Left lung (tissue), 4 donors: ENCODE measurements at regions not wholly inside any gene's neighbourhood (a gene's known extent, or its start where the extent isn't known, plus 50 kb on each side); places are given as distances from the start of the nearest gene placed in this dataset.

ENCODE experiments used
- ATAC-seq: fragments of 200-7000 bp; cut with Tn5 transposase; one replicate; pipeline ENCODE4 v1.9.1; 2020; ENCODE audit warnings: moderate library complexity
- DNase-seq, 4 donors: peaks; one replicate each; pipeline ENCODE4 v3.0.0-alpha.2; 2013 to 2020
- H3K27ac ChIP-seq, 2 donors: fragments of 200-600 bp; sonication (generic) in 1 of 2; one replicate each; pipeline versions ENCODE4 v1.5.0 to v1.8.0; 2020 to 2021
- H3K27me3 ChIP-seq, 2 donors: fragments of 200-600 bp; sonication (generic) in 1 of 2; one replicate each; pipeline versions ENCODE4 v1.5.0 to v1.8.0; 2020 to 2021
- H3K36me3 ChIP-seq, 2 donors: fragments of 200-600 bp; sonication (generic) in 1 of 2; one replicate each; pipeline versions ENCODE4 v1.5.0 to v1.8.0; 2020 to 2021
- H3K4me1 ChIP-seq, 2 donors: fragments of 200-600 bp; one replicate each; pipeline ENCODE4 v1.8.0; 2021
- H3K4me3 ChIP-seq, 2 donors: fragments of 200-600 bp; sonication (generic) in 1 of 2; one replicate each; pipeline versions ENCODE4 v1.5.0 to v1.8.0; 2020 to 2021; ENCODE audit warnings: mild to moderate bottlenecking in 1 of 2
- H3K9me3 ChIP-seq, 2 donors: fragments of 200-600 bp; sonication (generic) in 1 of 2; one replicate each; pipeline versions ENCODE4 v1.5.0 to v1.8.0; 2020 to 2021
- intact Hi-C, 2 donors: fragments of 100-400 bp; cut with DNase I; formaldehyde crosslinking; loops; one replicate each; pipeline versions ENCODE4 v1.11.2 to v1.14.2; 2022
- TF ChIP-seq, protein P1 (sequence below), 2 donors: fragments of 200-600 bp; sonication (generic) in 1 of 2; IDR thresholded peaks; one replicate each; pipeline versions ENCODE4 v1.5.0 to v1.8.0; 2021; ENCODE audit warnings: antibody characterized with exemption in 2 of 2
- donor health status: DM: no; HTN: yes; CAD: no.
- donor health status: DM: no; HTN: no; CAD: no.

GRCh38 chr4:41408859-41409593, 128.9 kb upstream of the LIMCH1 start:
- Histone ChIP-seq H3K27me3 (no peaks in the 10 kb centered on the region), H3K4me3 (no peak overlapping the region), H3K36me3 (no peaks in the 10 kb centered on the region), H3K4me1 (peaks cover 0 to 13% of the 10 kb centered on the region in 2 donors), H3K9me3 (no peaks in the 10 kb centered on the region), H3K27ac (no peak overlapping the region)
- peak in 2 of 4 donors; percentile 68 for DNase-seq
- TF ChIP-seq, protein P1, sequence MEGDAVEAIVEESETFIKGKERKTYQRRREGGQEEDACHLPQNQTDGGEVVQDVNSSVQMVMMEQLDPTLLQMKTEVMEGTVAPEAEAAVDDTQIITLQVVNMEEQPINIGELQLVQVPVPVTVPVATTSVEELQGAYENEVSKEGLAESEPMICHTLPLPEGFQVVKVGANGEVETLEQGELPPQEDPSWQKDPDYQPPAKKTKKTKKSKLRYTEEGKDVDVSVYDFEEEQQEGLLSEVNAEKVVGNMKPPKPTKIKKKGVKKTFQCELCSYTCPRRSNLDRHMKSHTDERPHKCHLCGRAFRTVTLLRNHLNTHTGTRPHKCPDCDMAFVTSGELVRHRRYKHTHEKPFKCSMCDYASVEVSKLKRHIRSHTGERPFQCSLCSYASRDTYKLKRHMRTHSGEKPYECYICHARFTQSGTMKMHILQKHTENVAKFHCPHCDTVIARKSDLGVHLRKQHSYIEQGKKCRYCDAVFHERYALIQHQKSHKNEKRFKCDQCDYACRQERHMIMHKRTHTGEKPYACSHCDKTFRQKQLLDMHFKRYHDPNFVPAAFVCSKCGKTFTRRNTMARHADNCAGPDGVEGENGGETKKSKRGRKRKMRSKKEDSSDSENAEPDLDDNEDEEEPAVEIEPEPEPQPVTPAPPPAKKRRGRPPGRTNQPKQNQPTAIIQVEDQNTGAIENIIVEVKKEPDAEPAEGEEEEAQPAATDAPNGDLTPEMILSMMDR (IDR thresholded peaks at IDR 0.05) = no peak
- intact Hi-C loops = no loop called here
- peak; percentile 23 for ATAC-seq

- Histone ChIP-seq H3K27me3 (no peaks in the 10 kb centered on the region), H3K36me3 (no peaks in the 10 kb centered on the region), H3K27ac (no peak overlapping the region), H3K4me3 (no peak overlapping the region), H3K4me1 (peaks cover 0 to 13% of the 10 kb centered on the region in 2 donors), H3K9me3 (no peaks in the 10 kb centered on the region)
- ATAC-seq (no peak), DNase-seq (peak in 1 of 4 donors; percentile 68)
- TF ChIP-seq, protein P1 (IDR thresholded peaks at IDR 0.05) = no peak
- intact Hi-C loops = no loop called here
Observed at GRCh38 chr4:41409594-41409895, 128.4 kb upstream of the LIMCH1 start.

DNA sequence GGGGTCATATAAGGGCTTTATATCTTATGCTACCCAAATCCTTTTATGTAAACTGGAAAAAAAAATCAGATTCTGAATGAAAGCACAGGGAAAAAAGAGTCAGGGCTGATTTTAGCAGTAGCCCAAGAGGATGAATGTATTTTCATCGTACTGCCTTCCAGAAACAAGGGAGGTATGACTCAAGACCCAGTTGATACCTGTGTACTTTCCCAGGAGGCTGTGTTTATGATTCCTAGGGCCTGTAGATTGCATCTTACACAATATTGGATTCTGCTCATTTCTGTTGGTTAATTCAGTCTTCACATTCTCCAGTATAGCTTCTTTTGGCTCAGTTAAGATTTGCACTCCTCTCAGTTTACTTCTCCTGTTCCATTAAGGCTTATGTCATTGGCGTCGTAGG, 127.9 kb upstream of the LIMCH1 start:
- no peak overlapping the region for H3K4me3 ChIP-seq
- intact Hi-C loops = no loop called here
- DNase-seq = no peak
- no peaks in the 10 kb centered on the region for H3K9me3 ChIP-seq
- no peaks in the 10 kb centered on the region for H3K36me3 ChIP-seq
- H3K4me1 ChIP-seq = peaks cover 0 to 13% of the 10 kb centered on the region in 2 donors
- TF ChIP-seq, protein P1 (IDR thresholded peaks at IDR 0.05) = no peak
- H3K27me3 ChIP-seq = no peaks in the 10 kb centered on the region
- peak; percentile 10 for ATAC-seq
- no peak overlapping the region for H3K27ac ChIP-seq

DNA sequence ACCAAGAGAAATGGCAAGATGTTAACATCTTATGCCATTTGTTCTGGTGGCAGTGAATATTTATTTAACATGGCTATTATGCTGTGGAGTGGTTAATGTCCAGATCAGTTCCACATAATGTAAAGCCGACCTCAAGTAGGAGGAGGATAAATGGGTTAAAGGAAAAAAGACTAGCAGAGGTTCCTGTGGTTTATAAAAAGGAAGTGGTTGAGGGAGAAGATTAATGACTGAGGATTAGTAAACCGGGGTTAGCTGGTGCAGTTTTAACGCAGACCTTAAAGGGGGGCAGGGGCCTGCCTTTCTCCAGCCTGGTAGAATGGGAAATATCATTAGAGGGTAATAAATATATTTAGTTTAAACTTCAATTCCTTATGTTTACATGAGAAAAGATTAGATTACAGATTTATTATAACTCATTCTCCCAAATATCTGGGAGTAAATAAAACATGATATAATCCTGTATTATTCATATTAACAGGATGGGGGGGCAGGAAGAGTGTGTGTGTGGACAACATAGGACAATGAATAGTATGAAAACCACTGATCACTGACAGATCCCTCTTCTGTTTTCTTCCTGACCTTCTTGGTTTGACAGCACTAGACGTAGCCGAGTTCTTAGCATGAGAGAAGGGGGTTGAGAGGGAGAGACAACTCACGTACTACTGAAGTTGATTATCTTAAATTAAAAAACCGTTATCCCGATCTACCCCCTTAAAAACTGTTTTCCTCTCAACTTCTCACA, 124.1 kb upstream of the LIMCH1 start:
- DNase-seq = no peak
- H3K36me3 ChIP-seq = no peaks in the 10 kb centered on the region
- H3K27me3 ChIP-seq = no peaks in the 10 kb centered on the region
- intact Hi-C loops = no loop called here
- H3K27ac ChIP-seq = no peak overlapping the region
- H3K4me3 ChIP-seq = no peak overlapping the region
- no peak for ATAC-seq
- no peaks in the 10 kb centered on the region for H3K9me3 ChIP-seq
- TF ChIP-seq, protein P1 (IDR thresholded peaks at IDR 0.05) = no peak
- H3K4me1 ChIP-seq = peaks cover 5 to 10% of the 10 kb centered on the region in 2 donors

DNA sequence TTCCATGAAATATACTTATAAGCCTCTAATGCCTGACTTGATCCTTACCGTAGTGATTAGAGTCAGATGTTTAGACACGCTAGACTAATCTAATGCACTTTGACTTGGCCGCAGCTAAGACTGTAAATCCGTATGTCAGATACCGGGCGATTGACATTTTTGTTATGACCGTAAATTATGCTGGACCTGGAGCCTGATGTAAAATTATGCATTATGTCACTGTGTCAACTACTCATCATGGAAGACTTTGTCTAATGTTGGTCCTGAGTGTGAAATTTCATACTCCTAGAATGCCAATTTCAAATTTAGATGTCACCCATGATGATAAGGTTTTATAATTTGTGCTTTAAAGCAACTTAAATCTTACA, 123.6 kb upstream of the LIMCH1 start:
- intact Hi-C loops = no loop called here
- Histone ChIP-seq H3K36me3 (no peaks in the 10 kb centered on the region), H3K9me3 (no peaks in the 10 kb centered on the region), H3K4me3 (no peak overlapping the region), H3K27me3 (no peaks in the 10 kb centered on the region), H3K27ac (no peak overlapping the region), H3K4me1 (peaks cover 6 to 7% of the 10 kb centered on the region in 2 donors)
- no peak for ATAC-seq
- TF ChIP-seq, protein P1 (IDR thresholded peaks at IDR 0.05) = no peak
- DNase-seq = no peak
